HEK293 (cell line): ENCODE measurements at regions not wholly inside any gene's neighbourhood (a gene's known extent, or its start where the extent isn't known, plus 50 kb on each side); places are given as distances from the start of the nearest gene placed in this dataset.

Source experiments
- CTCF ChIA-PET: fragments of 350-600 bp; formaldehyde crosslinking; extraction: SDS; loops from one replicate; lab custom pipeline; 2021; ENCODE audit warnings: antibody characterized with exemption; lab: Yijun Ruan, JAX
- POLR2A ChIA-PET: fragments of 300-600 bp; formaldehyde crosslinking; extraction: SDS; loops from one replicate; lab custom pipeline; 2020; ENCODE audit warnings: antibody characterized with exemption, inconsistent platforms; lab: Yijun Ruan, JAX
- H3K27ac ChIP-seq: fragments of 200-500 bp; sonication (Bioruptor generic); 2 replicates; pipeline ENCODE4 v1.5.1; 2014; ENCODE audit warnings: low read depth, low read length, control low read depth, inconsistent platforms; ENCODE audit errors: extremely low read depth
- H3K36me3 ChIP-seq, 2 experiments: fragments of 200-500 bp in 1 of 2; sonication (Bioruptor generic) in 1 of 2; 1 replicate in 1 of 2; 2 replicates in 1 of 2; pipeline ENCODE4 v1.5.1; 2014 to 2017; ENCODE audit warnings: inconsistent platforms in 2 of 2, low read length in 2 of 2; ENCODE audit not compliant: control insufficient read depth in 2 of 2, insufficient read depth in 1 of 2
- H3K4me1 ChIP-seq: fragments of 200-500 bp; sonication (Bioruptor generic); 2 replicates; pipeline ENCODE4 v1.5.1; 2014; ENCODE audit warnings: mild to moderate bottlenecking, low read length, inconsistent platforms; ENCODE audit not compliant: control insufficient read depth, insufficient read depth
- H3K4me3 ChIP-seq: 2 replicates; pipeline ENCODE4 v1.5.1; 2011; ENCODE audit warnings: low read depth, mild to moderate bottlenecking, control low read depth, low read length, moderate library complexity
- H3K9me3 ChIP-seq: fragments of 200-500 bp; sonication (Bioruptor generic); 2 replicates; pipeline ENCODE4 v1.5.1; 2014; ENCODE audit warnings: low read depth, low read length, inconsistent platforms; ENCODE audit not compliant: control insufficient read depth, insufficient read depth
- BCL11B ChIP-seq: fragments of 450-650 bp; formaldehyde crosslinking; IDR thresholded peaks from 2 replicates; pipeline ENCODE4 v1.5.1; 2016; ENCODE audit warnings: low read depth, missing biosample characterization, missing genetic modification characterization
- GLIS2 ChIP-seq: fragments of 450-650 bp; formaldehyde crosslinking; IDR thresholded peaks from 2 replicates; pipeline ENCODE4 v1.5.1; 2016; ENCODE audit warnings: missing biosample characterization, missing genetic modification characterization
- KLF10 ChIP-seq: fragments of 450-650 bp; IDR thresholded peaks from 2 replicates; pipeline ENCODE4 v1.5.1; 2018; ENCODE audit warnings: missing biosample characterization, mild to moderate bottlenecking, missing genetic modification characterization
- KLF8 ChIP-seq: fragments of 450-650 bp; formaldehyde crosslinking; IDR thresholded peaks from 2 replicates; pipeline ENCODE4 v1.5.1; 2016; ENCODE audit warnings: missing biosample characterization, missing genetic modification characterization
- KLF9 ChIP-seq: fragments of 450-650 bp; formaldehyde crosslinking; IDR thresholded peaks from 2 replicates; pipeline ENCODE4 v1.5.1; 2016; ENCODE audit warnings: missing biosample characterization, missing genetic modification characterization, low read depth
- MYNN ChIP-seq: fragments of 450-650 bp; formaldehyde crosslinking; IDR thresholded peaks from 2 replicates; pipeline ENCODE4 v1.5.1; 2016; ENCODE audit warnings: missing biosample characterization, missing genetic modification characterization, borderline replicate concordance
- TRIM28 ChIP-seq: IDR thresholded peaks from 2 replicates; pipeline ENCODE4 v1.6.1; 2011; ENCODE audit warnings: low read length, control low read depth, borderline replicate concordance
- ZBTB1 ChIP-seq: fragments of 450-650 bp; formaldehyde crosslinking; IDR thresholded peaks from 2 replicates; pipeline ENCODE4 v1.5.1; 2016; ENCODE audit warnings: missing biosample characterization, missing genetic modification characterization
- ZNF169 ChIP-seq: fragments of 450-650 bp; formaldehyde crosslinking; IDR thresholded peaks from 2 replicates; pipeline ENCODE4 v1.5.1; 2016; ENCODE audit warnings: missing biosample characterization, missing genetic modification characterization
- ZNF184 ChIP-seq: fragments of 450-650 bp; IDR thresholded peaks from 2 replicates; pipeline ENCODE4 v1.5.1; 2018; ENCODE audit warnings: missing biosample characterization, mild to moderate bottlenecking, missing genetic modification characterization
- ZNF19 ChIP-seq: fragments of 450-650 bp; formaldehyde crosslinking; IDR thresholded peaks from 2 replicates; pipeline ENCODE4; 2016; ENCODE audit warnings: missing biosample characterization, missing genetic modification characterization, low read depth
- ZNF211 ChIP-seq: fragments of 450-650 bp; formaldehyde crosslinking; IDR thresholded peaks from 2 replicates; pipeline ENCODE4 v1.5.1; 2016; ENCODE audit warnings: low read depth, missing biosample characterization, missing genetic modification characterization
- ZNF221 ChIP-seq: fragments of 450-650 bp; formaldehyde crosslinking; IDR thresholded peaks from 2 replicates; pipeline ENCODE4 v1.5.1; 2017; ENCODE audit warnings: missing biosample characterization, missing genetic modification characterization, borderline replicate concordance
- ZNF311 ChIP-seq: fragments of 450-650 bp; formaldehyde crosslinking; IDR thresholded peaks from 2 replicates; pipeline ENCODE4 v1.5.1; 2017; ENCODE audit warnings: missing biosample characterization, missing genetic modification characterization, borderline replicate concordance
- ZNF404 ChIP-seq: fragments of 450-650 bp; formaldehyde crosslinking; IDR thresholded peaks from 2 replicates; pipeline ENCODE4 v1.5.1; 2017; ENCODE audit warnings: missing biosample characterization, missing genetic modification characterization
- ZNF416 ChIP-seq: fragments of 450-650 bp; formaldehyde crosslinking; IDR thresholded peaks from 2 replicates; pipeline ENCODE4 v1.5.1; 2016; ENCODE audit warnings: missing biosample characterization, missing genetic modification characterization
- ZNF433 ChIP-seq: fragments of 450-650 bp; formaldehyde crosslinking; IDR thresholded peaks from 2 replicates; pipeline ENCODE4 v1.5.1; 2016; ENCODE audit warnings: missing biosample characterization, missing genetic modification characterization, low read depth
- ZNF473 ChIP-seq: fragments of 450-650 bp; formaldehyde crosslinking; IDR thresholded peaks from 2 replicates; pipeline ENCODE4 v1.5.1; 2017; ENCODE audit warnings: missing biosample characterization, missing genetic modification characterization
- ZNF521 ChIP-seq: fragments of 450-650 bp; formaldehyde crosslinking; IDR thresholded peaks from 2 replicates; pipeline ENCODE4 v1.5.1; 2017; ENCODE audit warnings: missing biosample characterization, mild to moderate bottlenecking, missing genetic modification characterization
- ZNF571 ChIP-seq: fragments of 450-650 bp; formaldehyde crosslinking; IDR thresholded peaks from 2 replicates; pipeline ENCODE4 v1.5.0; 2017; ENCODE audit warnings: missing biosample characterization, missing genetic modification characterization
- ZNF621 ChIP-seq: fragments of 450-650 bp; formaldehyde crosslinking; IDR thresholded peaks from 2 replicates; pipeline ENCODE4 v1.5.1; 2017; ENCODE audit warnings: missing biosample characterization, missing genetic modification characterization
- ZNF629 ChIP-seq: fragments of 450-650 bp; formaldehyde crosslinking; IDR thresholded peaks from 2 replicates; pipeline ENCODE4 v1.5.1; 2017; ENCODE audit warnings: missing biosample characterization, missing genetic modification characterization
- ZNF792 ChIP-seq: fragments of 450-650 bp; formaldehyde crosslinking; IDR thresholded peaks from 2 replicates; pipeline ENCODE4 v1.5.1; 2016; ENCODE audit warnings: missing biosample characterization, missing genetic modification characterization
- ZNF843 ChIP-seq: fragments of 450-650 bp; formaldehyde crosslinking; IDR thresholded peaks from 2 replicates; pipeline ENCODE4 v1.5.1; 2016; ENCODE audit warnings: missing biosample characterization, missing genetic modification characterization
- TF ChIP-seq, protein P1 (sequence below): fragments of 450-650 bp; formaldehyde crosslinking; IDR thresholded peaks from 2 replicates; pipeline ENCODE4 v1.5.1; 2016; ENCODE audit warnings: missing biosample characterization, missing genetic modification characterization
- TF ChIP-seq, protein P2 (sequence below): fragments of 450-650 bp; formaldehyde crosslinking; IDR thresholded peaks from 2 replicates; pipeline ENCODE4 v1.5.1; 2017; ENCODE audit warnings: missing biosample characterization, missing genetic modification characterization
- TF ChIP-seq, protein P3 (sequence below): fragments of 450-650 bp; IDR thresholded peaks from 2 replicates; pipeline ENCODE4 v1.5.1; 2018; ENCODE audit warnings: missing biosample characterization, mild to moderate bottlenecking, missing genetic modification characterization
- TF ChIP-seq, protein P4 (sequence below): fragments of 450-650 bp; formaldehyde crosslinking; IDR thresholded peaks from 2 replicates; pipeline ENCODE4 v1.5.1; 2016; ENCODE audit warnings: missing biosample characterization, missing genetic modification characterization

DNA sequence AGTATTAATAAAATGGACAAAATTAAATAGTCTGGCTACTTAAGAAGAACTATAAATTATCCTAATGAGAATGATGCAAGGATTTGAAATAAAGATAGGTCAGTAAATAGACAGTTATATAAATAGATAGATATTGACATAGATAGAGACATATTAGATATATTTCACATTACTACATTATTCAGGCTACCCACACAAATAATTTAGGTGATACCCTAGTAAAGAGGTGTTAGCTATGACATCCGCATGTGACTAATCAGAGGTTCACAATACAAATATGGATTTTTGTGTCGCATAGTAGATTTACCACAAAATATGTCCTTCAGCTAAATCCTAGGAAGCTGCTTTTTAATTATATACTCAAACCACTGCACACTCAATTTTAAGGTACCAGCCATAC, 729.0 kb upstream of the ANO3 start (continued):
- no peak for TF ChIP-seq KLF9

DNA sequence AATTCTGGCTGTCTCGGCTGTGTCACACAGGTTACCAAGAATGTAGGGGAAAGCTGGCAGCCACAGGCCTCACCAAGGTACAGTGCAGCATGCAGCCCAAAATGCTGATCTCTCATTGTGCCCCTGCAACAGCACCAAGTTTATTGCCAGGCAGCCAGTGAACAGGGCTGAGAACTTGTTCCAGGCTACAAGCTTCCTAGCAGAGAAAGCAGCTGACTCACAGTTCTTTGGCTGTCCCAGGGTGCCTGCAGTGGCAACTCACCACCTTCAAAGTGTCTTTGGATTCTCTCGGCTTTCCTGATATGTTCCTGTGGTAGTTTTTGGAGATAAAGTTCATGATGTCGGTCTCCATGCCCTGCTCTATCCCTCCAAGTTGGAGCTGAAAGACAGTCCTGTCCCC, 719.1 kb upstream of the ANO3 start:
- no peak overlapping the region for H3K27ac ChIP-seq
- H3K36me3 ChIP-seq: no peaks in the 10 kb centered on the region
- no peaks in the 10 kb centered on the region for H3K9me3 ChIP-seq

DNA sequence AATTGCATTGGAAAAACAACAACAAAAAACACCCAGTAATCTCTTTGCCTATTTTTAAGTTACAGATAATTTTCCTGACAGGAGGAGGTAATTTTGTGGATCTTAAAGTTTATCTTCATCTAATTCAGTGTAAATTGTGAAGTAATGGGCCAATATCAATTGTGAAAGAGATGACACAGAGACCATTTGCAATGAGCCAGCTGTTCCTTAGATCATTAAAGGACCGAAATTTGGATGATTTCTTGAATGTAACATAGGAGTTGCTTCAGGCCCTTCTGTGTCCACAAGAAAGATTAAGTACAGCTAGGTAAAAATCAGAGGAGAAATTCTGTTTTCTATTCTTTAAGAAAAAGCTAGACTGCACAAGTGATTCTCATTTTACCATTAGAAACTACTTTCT, 718.5 kb upstream of the ANO3 start:
- no peaks in the 10 kb centered on the region for H3K4me1 ChIP-seq
- H3K4me3 ChIP-seq: no peak overlapping the region
- CTCF ChIA-PET: no interaction called here
- no peak overlapping the region for H3K27ac ChIP-seq
- H3K9me3 ChIP-seq: no peaks in the 10 kb centered on the region
- POLR2A ChIA-PET: no interaction called here
- TF ChIP-seq ZNF184 (tag by site-specific recombination) (no peak), ZNF433 (tag by site-specific recombination) (no peak), KLF8 (tag by site-specific recombination) (no peak), ZNF19 (tag by site-specific recombination) (no peak), ZNF571 (tag by site-specific recombination) (no peak), ZNF621 (tag by site-specific recombination) (no peak), KLF10 (no peak)
- TF ChIP-seq, protein P1, sequence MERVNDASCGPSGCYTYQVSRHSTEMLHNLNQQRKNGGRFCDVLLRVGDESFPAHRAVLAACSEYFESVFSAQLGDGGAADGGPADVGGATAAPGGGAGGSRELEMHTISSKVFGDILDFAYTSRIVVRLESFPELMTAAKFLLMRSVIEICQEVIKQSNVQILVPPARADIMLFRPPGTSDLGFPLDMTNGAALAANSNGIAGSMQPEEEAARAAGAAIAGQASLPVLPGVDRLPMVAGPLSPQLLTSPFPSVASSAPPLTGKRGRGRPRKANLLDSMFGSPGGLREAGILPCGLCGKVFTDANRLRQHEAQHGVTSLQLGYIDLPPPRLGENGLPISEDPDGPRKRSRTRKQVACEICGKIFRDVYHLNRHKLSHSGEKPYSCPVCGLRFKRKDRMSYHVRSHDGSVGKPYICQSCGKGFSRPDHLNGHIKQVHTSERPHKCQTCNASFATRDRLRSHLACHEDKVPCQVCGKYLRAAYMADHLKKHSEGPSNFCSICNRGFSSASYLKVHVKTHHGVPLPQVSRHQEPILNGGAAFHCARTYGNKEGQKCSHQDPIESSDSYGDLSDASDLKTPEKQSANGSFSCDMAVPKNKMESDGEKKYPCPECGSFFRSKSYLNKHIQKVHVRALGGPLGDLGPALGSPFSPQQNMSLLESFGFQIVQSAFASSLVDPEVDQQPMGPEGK: no peak
- TF ChIP-seq, protein P2, sequence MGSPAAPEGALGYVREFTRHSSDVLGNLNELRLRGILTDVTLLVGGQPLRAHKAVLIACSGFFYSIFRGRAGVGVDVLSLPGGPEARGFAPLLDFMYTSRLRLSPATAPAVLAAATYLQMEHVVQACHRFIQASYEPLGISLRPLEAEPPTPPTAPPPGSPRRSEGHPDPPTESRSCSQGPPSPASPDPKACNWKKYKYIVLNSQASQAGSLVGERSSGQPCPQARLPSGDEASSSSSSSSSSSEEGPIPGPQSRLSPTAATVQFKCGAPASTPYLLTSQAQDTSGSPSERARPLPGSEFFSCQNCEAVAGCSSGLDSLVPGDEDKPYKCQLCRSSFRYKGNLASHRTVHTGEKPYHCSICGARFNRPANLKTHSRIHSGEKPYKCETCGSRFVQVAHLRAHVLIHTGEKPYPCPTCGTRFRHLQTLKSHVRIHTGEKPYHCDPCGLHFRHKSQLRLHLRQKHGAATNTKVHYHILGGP (tag by site-specific recombination): no peak
- no peaks in the 10 kb centered on the region for H3K36me3 ChIP-seq

More for the DNA sequence above, 719.1 kb upstream of the ANO3 start:
- Histone ChIP-seq H3K4me3 (no peak overlapping the region), H3K4me1 (no peaks in the 10 kb centered on the region)
- CTCF ChIA-PET: no interaction called here
- POLR2A ChIA-PET: no interaction called here
- TF ChIP-seq, protein P3, sequence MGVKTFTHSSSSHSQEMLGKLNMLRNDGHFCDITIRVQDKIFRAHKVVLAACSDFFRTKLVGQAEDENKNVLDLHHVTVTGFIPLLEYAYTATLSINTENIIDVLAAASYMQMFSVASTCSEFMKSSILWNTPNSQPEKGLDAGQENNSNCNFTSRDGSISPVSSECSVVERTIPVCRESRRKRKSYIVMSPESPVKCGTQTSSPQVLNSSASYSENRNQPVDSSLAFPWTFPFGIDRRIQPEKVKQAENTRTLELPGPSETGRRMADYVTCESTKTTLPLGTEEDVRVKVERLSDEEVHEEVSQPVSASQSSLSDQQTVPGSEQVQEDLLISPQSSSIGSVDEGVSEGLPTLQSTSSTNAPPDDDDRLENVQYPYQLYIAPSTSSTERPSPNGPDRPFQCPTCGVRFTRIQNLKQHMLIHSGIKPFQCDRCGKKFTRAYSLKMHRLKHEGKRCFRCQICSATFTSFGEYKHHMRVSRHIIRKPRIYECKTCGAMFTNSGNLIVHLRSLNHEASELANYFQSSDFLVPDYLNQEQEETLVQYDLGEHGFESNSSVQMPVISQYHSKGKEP (tag by site-specific recombination): no peak
- TF ChIP-seq ZBTB1 (tag by site-specific recombination) (no peak), GLIS2 (tag by site-specific recombination) (no peak)

DNA sequence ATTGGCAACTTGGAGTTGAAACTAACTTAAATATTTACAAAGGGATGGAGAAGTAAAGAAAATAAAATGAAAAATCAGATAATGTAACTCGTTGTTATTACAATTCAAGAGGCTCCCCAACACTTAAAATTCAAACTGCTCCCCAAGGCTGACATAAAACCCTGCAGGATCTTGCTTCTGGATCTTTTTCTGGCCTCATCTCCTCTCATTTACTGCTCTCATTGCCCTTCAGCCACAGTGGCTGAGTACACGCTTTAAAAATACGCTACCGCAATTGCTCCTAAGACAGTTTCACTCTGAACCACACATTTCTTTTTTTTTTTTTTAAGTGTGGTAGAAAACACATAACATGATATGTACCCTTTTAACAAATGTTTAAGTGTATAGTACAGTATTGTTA, 718.1 kb upstream of the ANO3 start:
- H3K4me3 ChIP-seq: no peak overlapping the region
- H3K27ac ChIP-seq: no peak overlapping the region
- H3K36me3 ChIP-seq: no peaks in the 10 kb centered on the region
- H3K4me1 ChIP-seq: no peaks in the 10 kb centered on the region
- POLR2A ChIA-PET: no interaction called here
- CTCF ChIA-PET: no interaction called here
- no peaks in the 10 kb centered on the region for H3K9me3 ChIP-seq
- TF ChIP-seq BCL11B (tag by site-specific recombination) (no peak), ZNF521 (tag by site-specific recombination) (no peak), ZNF211 (tag by site-specific recombination) (no peak), ZNF311 (no peak), ZNF169 (tag by site-specific recombination) (no peak), ZNF792 (tag by site-specific recombination) (no peak), ZNF221 (tag by site-specific recombination) (no peak), ZNF416 (tag by site-specific recombination) (no peak), ZNF404 (tag by site-specific recombination) (no peak), ZNF473 (no peak), TRIM28 (no peak), ZNF843 (tag by site-specific recombination) (no peak), MYNN (no peak), ZNF629 (no peak)
- TF ChIP-seq, protein P4, sequence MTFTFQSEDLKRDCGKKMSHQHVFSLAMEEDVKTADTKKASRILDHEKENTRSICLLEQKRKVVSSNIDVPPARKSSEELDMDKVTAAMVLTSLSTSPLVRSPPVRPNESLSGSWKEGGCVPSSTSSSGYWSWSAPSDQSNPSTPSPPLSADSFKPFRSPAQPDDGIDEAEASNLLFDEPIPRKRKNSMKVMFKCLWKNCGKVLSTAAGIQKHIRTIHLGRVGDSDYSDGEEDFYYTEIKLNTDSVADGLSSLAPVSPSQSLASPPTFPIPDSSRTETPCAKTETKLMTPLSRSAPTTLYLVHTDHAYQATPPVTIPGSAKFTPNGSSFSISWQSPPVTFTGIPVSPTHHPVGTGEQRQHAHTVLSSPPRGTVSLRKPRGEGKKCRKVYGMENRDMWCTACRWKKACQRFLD (tag by site-specific recombination): no peak
